ENCODE measurements at regions not wholly inside any gene's neighbourhood (a gene's known extent, or its start where the extent isn't known, plus 50 kb on each side); places are given as distances from the start of the nearest gene placed in this dataset.

DNA sequence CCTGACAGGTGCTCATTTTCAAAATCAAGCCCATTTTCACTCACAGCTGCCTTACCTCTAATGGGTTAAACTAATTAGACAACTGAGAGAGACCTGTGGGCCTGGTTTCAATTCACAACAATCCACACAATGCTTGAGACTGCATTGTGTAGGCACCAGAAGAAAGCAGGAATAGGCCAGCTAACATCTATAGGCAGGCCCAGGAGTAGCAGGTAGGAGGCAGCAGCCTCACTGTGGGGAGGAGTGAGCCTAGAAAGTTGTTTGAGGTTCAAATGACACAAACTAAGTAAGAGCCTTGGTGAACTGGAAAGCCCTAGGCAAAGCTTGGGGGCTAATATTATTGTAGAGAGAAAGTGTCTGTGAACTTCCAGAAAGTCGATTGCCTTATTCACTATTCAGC, 289.5 kb upstream of the CCDC196 start:
- DNase-seq (ENCODE audit: low read depth): no peak

DNA sequence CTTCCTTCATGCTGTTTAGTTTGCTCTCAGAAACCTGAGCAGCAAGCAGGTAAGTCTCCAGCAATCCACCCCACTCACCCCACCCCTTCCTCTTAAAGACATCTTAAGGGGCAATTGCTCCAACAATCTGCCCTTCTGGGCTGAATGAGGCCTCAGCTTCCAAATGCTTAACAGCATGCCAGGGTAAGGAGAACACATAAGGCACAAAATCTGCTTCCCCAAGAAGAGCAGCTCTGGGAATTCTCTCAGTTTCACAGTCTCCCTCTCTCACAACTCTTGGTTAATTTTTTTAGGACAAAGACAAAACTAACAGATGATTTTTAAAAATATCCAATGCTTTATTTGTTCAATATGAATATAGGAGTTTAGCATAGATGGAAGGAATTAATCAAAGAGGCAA, 288.9 kb upstream of the CCDC196 start:
- no peak for DNase-seq (ENCODE audit: low read depth)

DNA sequence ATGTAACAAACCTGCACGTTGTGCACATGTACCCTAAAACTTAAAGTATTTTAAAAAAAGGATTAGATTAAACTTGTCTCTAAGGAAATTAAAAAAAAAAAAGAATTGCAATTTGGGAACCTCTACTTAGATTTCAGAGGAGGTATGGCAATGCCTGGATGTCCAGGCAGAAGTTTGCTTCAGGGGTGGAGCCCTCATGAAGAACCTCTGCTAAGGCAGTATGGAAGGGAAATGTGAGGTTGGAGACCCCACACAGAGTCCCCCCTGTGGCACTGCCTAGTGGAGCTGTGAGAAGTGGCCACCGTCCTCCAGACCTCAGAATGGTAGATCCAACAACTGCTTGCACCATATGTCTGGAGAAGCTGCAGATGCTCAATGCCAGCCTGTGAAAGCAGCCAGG, 279.6 kb upstream of the CCDC196 start:
- no peak for DNase-seq (ENCODE audit: low read depth)

DNA sequence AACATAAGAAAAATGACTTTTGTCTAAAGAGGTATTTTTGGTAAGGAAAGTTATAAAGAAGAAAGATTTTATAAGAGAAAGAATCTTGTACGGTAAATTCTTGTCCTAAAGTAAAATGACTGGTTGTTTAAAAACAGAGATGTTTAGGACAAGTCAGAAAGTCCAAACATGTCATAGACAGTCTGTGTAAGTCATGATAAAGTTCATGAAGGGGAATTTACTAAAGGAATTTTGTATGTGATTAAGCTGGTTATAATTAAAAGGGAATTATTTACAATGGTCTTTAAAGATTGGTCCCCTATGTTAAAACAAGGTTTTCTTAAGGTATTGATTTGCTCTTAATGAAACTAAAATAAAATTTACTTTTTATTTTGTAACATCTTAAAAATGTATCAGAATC, 269.4 kb upstream of the CCDC196 start:
- no peak for DNase-seq (ENCODE audit: low read depth)

DNA sequence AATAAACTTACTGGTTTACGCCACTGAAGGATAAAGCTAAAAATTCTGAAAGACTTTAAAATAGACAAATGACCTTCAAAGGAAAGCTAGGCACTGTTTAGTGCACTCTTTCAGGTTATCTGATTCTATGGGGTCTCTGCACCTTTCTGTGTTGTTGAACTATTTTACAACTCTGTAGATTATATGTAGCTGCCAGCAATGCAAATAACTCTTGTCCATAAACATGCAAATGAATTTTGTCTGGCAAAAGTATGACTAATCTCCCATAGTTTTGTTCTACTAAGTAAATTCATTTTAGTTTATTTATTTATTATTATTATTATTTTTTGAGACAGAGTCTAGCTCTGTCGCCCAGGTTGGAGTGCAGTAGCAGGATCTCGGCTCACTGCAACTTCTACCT, 266.3 kb upstream of the CCDC196 start:
- DNase-seq (ENCODE audit: low read depth): no peak

DNA sequence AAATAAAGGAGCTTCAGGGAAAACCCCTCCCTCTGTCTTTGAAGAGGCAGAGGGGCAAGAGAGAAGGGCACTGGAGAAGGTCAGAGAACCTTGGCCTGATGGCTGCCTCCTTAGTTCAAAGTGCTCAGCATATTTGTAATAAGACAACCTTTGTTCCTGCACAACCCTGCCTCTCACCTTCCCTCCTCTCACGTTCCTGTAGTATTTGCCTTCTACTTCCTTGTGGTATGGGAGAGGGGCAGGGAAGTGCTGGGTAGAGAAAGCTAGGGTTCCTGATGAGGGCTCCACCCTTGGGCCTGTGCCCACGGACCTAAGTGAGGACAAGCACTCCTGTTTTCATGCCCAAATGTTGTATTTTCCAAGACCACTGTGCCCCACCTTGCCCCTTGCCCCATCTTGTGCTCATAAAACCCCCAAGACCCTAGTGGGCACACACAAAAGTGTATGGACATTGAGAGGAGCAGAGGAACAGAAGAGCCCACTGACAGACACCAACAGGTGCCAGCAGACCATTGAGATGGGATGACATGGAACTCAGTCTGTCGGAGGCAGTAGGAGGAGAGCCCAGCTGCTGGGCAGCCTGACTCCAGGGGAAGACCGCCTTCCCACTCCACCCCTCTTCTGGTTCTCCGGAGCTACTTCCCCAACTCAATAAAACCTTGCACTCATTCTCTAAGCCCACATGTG, 261.5 kb upstream of the CCDC196 start:
- DNase-seq (ENCODE audit: low read depth): no peak

DNA sequence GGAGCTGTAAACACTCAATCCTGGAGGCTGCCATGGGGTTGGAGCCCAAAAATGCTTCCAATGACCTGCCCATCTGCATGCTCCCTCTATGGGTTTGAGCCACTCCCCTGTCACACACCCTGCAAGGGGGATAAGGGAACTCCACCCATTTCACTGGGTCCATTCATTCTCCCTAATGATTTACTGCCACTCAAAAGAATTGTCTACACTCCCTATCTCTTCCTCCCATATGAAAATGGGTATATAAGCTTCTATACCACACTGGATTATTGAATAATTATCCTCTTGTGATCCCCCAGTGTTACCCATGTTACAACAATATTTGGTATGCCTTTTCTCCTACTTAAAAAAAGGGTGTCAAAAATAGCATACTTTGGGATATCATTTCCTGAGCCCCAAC, 260.8 kb upstream of the CCDC196 start:
- no peak for DNase-seq (ENCODE audit: low read depth)

DNA sequence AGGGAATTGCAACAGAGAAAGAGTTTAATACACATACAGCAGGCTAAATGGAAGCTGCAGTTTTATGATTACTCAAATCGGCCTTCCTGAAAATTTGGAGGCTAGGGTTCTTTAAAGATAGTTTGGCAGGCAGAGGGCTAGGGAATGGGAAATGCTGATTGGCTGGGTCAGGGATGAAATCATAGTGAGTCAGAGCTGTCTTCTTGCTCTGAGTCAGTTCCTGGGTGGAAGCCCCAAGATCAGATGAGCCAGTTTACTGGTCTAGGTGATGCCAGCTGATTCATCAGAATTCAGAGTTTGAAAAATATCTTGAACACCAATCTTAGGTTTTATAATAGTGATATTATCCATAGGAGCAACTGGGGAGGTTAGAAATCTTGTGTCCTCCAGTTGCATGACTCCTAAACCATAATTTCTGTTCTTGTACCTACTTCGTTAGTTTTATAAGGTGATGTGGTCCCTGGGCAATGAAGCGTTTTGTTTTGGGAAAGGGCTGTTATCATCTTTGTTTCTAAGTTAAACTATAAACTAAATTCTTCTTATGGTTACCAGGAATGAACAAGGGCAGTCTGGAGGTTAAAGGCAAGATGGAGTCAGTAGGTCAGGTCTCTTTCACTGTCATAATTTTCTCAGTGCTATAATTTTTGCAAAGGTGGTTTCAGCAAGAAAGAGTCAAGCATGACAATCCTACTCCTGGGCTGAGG, 257.8 kb upstream of the CCDC196 start:
- no peak for DNase-seq (ENCODE audit: low read depth)

DNA sequence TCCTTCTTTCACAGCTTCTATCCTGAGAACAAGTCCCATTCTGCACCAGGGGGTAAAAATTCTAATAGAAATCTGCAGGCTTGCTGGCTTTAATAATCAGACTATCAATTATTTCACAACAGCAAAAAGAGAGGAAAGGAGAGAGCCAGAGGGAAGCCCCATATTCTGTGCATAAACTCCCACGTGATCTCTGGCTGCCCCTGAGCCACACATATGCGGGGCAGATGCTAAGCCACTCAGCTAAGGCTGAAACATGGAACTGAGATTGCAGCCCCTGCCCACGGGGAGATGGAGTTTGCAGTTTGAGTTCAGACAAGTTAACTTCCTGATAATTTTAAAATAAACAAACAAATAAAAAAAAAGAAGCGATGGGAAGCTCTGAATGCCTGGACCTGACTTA, 254.4 kb upstream of the CCDC196 start:
- DNase-seq (ENCODE audit: low read depth): no peak

DNA sequence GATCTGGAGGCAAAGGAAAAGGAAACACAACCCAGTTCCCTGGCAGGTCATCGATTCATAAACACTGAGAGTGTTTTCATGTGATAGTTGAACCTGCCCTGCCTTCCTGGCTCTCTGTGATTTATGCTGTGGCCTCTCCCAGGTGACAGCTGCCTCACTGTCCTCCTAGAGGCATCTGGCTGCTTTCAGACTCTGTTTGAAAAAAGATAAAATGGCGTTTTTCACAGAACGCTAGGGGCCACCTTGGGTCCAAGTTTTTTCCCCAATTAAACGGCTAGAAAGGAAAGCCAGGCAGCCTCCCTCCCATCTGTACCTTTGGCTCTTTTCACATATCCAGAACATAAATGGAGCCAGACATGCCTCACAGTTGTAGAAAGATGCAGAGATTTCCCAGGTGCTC, 252.6 kb upstream of the CCDC196 start:
- DNase-seq (ENCODE audit: low read depth): no peak

DNA sequence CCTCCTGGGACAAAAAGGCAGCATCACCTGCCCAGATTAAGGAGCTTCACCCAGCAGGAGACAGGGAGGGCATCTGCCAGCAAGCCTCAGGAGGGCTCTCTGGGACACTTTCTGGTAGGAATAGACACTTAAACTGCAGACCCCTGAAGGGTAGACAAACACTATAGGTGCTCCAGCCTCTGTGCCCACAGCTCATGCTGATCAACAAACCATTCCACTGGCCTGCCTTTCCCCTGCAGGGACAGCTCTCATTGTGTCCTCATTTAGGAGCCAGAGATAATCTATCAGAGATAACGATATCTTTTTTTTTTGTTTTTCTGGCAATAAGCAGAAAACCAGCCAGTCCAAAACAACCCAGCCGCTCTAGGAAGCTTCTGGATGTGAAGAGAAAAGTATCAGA, 251.8 kb upstream of the CCDC196 start:
- DNase-seq (ENCODE audit: low read depth): no peak

DNA sequence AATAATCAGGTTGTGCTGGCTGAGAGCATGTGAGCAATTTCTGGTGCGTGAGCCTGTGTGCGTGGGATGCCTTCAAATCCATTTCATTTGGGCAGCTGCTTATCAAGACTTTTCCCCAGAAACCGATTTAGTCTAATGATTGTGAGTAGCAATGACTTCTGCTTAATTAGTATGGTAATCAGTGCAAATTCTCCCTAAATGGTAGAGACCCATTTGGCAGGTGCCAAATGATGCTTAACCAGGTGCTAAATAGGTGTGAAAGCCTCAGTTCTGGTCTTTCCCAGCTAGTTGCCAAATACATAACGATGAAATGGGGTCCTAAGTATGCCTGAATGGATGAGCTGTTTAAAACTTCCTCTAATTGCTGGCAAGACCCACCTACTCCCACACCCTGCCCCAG, 248.4 kb upstream of the CCDC196 start:
- DNase-seq (ENCODE audit: low read depth): no peak

DNA sequence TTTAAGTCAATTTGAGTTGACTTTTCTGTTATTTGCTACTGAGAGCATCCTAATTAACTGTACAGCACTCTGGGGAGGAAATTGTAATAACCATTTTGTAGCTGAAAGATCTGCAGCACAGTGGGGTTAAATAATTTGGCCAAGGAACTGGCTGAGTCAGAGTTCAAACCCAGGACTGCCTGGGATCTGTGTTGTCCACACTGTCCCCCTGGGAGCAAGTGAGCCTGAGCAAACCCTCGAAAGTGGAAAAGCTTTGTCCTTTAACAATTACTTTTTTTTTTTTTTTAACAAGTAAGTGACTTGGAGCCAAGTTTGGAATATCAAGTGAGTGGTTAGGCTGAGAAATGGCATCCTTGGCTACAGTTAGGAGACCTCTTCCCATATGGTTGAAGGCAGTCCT, 247.2 kb upstream of the CCDC196 start:
- DNase-seq (ENCODE audit: low read depth): no peak

DNA sequence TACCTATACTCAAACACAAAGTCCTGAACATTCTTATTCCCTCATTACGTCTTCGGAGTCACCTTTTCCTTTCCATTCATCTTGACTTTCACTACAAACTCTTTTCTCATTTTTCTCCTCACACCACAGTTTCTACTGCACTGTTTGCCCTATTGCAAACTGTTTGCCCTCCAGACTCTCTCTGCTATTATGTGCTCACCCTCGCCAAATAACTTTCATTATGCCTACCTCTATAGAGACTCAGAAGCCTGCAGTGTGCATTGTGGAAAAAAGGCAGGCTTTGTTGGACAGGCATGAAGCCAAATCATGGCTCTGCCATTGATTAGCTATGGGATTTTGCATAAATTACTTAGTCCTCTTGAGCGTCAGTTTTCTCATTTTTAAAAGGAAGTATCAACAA, 246.6 kb upstream of the CCDC196 start:
- DNase-seq (ENCODE audit: low read depth): no peak

DNA sequence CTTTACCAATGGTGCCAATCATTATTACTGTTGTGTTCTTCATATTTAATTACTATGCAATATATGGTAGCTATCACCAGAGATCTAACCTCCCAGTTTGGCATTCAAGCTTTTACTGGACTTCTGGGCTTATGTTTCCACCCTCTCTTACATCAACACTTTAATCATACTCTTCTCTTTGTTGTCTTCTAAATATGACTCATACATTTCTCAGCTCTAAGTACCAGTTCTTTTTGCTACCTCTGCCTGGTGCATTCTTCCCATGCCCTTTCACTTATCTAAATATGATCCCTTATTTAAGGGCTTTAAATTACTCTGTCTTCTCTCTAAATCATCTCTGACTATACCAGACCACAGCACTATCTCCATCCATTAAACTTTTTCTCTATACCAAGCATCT, 246.1 kb upstream of the CCDC196 start:
- no peak for DNase-seq (ENCODE audit: low read depth)

DNA sequence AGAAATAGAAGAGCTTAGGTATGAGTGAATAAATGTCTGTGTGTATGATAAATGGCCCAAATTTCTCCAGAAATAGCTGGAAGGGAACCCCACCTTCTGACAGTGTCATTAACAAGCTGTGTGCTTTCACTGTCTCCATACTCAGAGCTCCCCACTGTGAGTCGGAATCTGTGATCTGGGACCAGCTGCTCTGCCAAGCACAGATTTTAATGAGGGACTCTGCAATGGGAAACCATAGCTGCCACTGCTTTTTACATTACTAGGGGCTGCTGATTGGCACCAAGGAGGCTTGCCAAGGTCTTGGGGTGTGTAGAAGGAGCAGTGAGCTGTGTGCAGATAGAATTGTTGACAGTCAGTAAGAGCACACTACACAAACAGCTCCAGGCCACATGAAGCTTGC, 244.2 kb upstream of the CCDC196 start:
- no peak for DNase-seq (ENCODE audit: low read depth)

DNA sequence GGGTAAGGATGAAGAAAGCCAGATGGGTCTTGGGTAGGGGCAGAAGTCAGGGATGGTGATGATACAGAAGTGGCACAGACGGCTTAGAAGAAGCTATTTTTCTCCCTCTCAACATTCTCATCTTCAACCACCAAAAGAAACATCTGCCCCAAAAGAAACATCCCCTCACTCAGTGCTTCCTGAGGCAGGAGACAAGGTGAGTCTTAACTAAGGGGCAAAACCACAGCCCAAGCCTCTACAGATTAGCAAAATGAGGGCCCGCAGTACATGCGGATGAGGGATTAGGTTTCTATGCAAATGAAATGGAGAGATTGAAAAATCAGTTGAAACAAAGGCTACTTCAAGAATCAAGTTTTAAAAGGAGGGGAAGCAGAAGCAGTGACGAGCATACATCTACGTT, 241.3 kb upstream of the CCDC196 start:
- DNase-seq (ENCODE audit: low read depth): no peak

DNA sequence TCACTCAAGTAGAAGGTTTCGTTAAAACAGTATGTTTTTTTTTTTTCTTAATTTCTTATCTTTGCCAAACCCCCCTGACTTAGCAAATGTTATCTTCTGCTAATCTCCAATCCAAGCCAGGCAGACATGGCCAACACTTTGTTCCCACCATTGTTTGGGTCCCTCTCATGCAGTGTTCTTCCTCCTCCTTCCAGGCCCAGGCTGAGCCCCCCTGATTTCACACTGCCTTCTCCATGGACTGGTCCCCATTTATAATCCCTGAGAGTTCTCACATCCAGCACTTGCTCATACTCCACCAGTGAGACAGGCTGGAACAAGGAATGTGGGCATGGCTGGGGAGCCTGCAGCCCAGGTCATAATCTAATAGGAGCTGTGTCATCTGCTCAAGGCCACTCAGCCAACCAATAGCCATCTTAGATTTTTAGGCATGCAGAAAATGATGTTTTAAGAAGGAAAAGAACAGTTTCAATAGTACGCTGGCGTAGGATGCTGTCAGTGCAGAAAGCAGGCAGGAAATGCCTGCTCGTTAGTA, 238.4 kb upstream of the CCDC196 start:
- DNase-seq (ENCODE audit: low read depth): no peak

DNA sequence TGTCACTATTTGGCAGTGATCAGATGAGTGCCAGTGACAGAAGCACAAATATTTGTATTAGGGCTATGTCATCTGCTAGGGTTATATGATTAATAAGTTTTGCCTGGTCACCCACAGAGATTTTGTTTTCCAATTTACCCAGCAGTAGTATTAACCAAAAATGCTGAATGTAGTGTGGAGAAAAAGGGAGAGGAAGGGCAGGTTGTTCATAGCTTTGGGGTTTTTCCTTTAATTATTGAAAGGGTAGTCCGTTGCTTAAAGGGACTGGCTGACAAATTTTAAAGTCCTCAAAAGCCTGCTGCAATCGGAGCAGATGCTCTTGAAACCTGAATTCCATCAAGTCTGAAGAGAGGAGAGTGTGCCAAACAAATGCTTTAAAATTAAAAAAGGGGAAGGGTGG, 237.9 kb upstream of the CCDC196 start:
- DNase-seq (ENCODE audit: low read depth): no peak

DNA sequence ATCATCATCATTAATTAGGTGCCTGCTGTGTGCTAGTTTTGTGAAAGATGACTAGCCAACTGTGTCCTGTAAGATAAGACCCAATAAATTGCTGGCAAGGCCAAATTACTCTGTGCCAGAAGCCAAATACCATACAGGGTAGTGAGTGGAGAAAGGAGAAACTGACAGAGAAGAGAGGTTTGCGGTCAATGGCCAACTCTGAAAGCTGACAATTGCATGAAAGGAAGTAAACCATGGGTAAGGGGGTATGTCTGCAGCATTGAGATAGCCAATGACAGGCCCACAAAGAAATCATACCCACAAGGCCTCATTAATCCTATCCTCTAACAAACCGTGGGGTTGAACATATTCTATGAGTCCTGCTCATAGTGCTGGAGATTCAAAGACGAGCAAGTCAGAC, 236.6 kb upstream of the CCDC196 start:
- DNase-seq (ENCODE audit: low read depth): no peak

DNA sequence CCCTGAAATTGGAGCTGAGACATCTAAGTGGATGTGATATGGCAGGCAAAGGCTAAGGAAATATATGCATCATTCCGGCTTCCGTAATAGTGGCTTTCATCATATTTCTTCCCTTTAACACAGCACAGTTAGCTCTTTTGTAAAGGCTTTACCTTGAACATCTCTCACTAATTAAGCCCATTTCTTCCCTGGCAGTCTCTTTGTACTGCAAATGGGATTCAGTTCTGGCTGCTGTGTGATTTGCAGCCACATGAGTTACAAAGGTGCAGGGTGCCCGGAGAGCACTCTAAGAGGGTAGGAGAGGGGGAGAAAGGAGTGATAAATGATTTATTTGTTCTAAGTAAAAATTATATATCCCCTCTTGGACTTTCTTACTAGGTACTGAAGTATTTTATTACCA, 232.1 kb upstream of the CCDC196 start:
- no peak for DNase-seq (ENCODE audit: low read depth)

DNA sequence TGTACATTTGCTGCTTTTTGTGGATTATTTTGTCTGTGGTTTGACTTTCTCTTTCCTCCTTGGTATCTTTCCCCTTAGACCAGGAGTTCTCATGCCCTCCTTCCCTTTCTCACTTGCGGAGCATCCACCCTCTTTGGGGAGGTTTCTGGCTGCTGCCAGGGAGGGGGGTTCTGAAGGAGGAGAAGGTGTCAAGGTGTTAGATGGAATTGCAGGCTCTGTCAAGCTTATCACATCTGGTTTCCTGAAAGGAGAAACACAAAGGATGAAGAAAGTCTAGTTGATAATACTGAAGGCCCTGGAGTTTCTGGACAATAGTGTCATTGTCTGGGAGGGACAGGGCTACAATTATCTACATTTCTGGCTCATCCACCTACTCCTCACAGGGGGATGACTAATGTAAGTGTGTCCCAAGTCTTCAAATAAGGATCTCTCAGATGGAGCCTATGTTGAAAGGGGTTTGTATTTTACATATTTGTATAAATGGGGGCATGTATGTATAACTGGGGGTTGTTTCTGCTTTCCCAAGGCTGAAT, 217.3 kb upstream of the CCDC196 start:
- no peak for DNase-seq (ENCODE audit: low read depth)

DNA sequence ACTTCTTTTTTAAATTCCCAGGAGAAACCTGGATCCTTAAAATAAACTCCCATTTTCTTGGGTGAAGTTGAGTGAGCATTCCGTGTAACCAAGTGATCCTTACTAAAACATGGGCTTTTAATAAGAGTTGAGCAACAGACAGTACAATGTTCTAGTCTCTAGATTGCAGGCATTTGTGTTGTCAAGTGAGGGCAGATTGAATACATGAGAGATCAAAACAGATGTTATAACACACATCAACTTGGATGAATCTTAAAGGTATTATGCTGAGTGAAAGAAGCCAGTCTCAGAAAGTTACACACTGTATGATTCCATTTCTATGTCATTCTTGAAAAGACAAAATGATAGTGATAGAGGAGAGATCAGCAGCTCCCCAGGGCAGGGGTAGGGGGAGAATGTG, 213.9 kb upstream of the CCDC196 start:
- no peak for DNase-seq (ENCODE audit: low read depth)

Measured in T follicular helper cell (primary cell).